ENCODE measurements at regions not wholly inside any gene's neighbourhood (a gene's known extent, or its start where the extent isn't known, plus 50 kb on each side); places are given as distances from the start of the nearest gene placed in this dataset.
"Not testable (repeated sequence)": the region's sequence is repeated elsewhere in the genome, so short reads cannot be mapped to it uniquely, and the experiment has no call there.

- TF ChIP-seq, protein P1, sequence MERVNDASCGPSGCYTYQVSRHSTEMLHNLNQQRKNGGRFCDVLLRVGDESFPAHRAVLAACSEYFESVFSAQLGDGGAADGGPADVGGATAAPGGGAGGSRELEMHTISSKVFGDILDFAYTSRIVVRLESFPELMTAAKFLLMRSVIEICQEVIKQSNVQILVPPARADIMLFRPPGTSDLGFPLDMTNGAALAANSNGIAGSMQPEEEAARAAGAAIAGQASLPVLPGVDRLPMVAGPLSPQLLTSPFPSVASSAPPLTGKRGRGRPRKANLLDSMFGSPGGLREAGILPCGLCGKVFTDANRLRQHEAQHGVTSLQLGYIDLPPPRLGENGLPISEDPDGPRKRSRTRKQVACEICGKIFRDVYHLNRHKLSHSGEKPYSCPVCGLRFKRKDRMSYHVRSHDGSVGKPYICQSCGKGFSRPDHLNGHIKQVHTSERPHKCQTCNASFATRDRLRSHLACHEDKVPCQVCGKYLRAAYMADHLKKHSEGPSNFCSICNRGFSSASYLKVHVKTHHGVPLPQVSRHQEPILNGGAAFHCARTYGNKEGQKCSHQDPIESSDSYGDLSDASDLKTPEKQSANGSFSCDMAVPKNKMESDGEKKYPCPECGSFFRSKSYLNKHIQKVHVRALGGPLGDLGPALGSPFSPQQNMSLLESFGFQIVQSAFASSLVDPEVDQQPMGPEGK (CRISPR knock-in tag; IDR thresholded peaks at IDR 0.05; ENCODE audit: borderline replicate concordance), result not testable (repeated sequence)
- TF ChIP-seq CSDC2 (CRISPR knock-in tag; IDR thresholded peaks at IDR 0.05); ZFP3 (CRISPR knock-in tag; IDR thresholded peaks at IDR 0.05); ZNF565 (CRISPR knock-in tag; conservative IDR thresholded peaks at IDR 0.05; ENCODE audit: low read depth); GLIS3 (CRISPR knock-in tag; IDR thresholded peaks at IDR 0.05): not testable (repeated sequence)
Measured at GRCh38 chr17:53757116-53757515, 65.6 kb upstream of the KIF2B start.

All from SK-N-SH treated with all-trans-retinoic acid at 6 μM for 48 hours (cell line).